ENCODE measurements at regions not wholly inside any gene's neighbourhood (a gene's known extent, or its start where the extent isn't known, plus 50 kb on each side); places are given as distances from the start of the nearest gene placed in this dataset.

- no peak overlapping the region for H3K27ac Mint-ChIP-seq
- no peaks in the 10 kb centered on the region for H3K4me1 Mint-ChIP-seq
- TF ChIP-seq JUNB (IDR thresholded peaks at IDR 0.05; ENCODE audit: unreplicated experiment) (no peak), ZNF114 (CRISPR knock-in tag; IDR thresholded peaks at IDR 0.05) (no peak), STAT1 (IDR thresholded peaks at IDR 0.05; ENCODE audit: unreplicated experiment) (no peak), ZNF331 (CRISPR knock-in tag; IDR thresholded peaks at IDR 0.05; ENCODE audit: low read depth) (no peak), EZH2 (IDR thresholded peaks at IDR 0.05; ENCODE audit: low read depth, unreplicated experiment) (no peak), CREB1 (CRISPR knock-in tag; IDR thresholded peaks at IDR 0.05; ENCODE audit: low read depth) (no peak), ETS1 (IDR thresholded peaks at IDR 0.05) (no peak), REST (IDR thresholded peaks at IDR 0.05; ENCODE audit: unreplicated experiment) (no peak), NANOG (IDR thresholded peaks at IDR 0.05; ENCODE audit: borderline replicate concordance) (no peak), EZH2phosphoT487 (IDR thresholded peaks at IDR 0.05; ENCODE audit: unreplicated experiment) (no peak), CTCF (conservative IDR thresholded peaks at IDR 0.05; ENCODE audit: low read depth in 2 of 2) (no peak), ZNF462 (CRISPR knock-in tag; IDR thresholded peaks at IDR 0.05) (no peak), POLR2AphosphoS5 (IDR thresholded peaks at IDR 0.05; ENCODE audit: low read depth) (no peak)
- Histone ChIP-seq H3K4me2 (no peak overlapping the region), H3K27me3 (ENCODE audit: insufficient read depth) (no peaks in the 10 kb centered on the region), H3K9me2 (ENCODE audit: insufficient read depth) (0 out of 2 replicates have a peak, but pooled peaks cover 18% of the 10 kb centered on the region), H3K27ac (ENCODE audit: low read depth) (no peak overlapping the region), H3F3A (replicated peaks; ENCODE audit: low read depth) (no peaks in the 10 kb centered on the region), H3K79me2 (replicated peaks; ENCODE audit: insufficient read depth) (no peaks in the 10 kb centered on the region), H3K4me3 (no peak overlapping the region), H2AFZ (no peak overlapping the region), H4K20me1 (replicated peaks; ENCODE audit: insufficient read depth) (no peaks in the 10 kb centered on the region), H3K4me1 (ENCODE audit: insufficient read depth) (no peaks in the 10 kb centered on the region), H3K36me3 (ENCODE audit: insufficient read depth) (peaks cover 4% of the 10 kb centered on the region; the same call in 1 of the 2 replicates)
- H3K4me3 Mint-ChIP-seq, result no peak overlapping the region
- H3K36me3 Mint-ChIP-seq (ENCODE audit: low read depth), result peaks cover 23% of the 10 kb centered on the region
- DNase-seq (ENCODE audit: low spot score) (no peak), ATAC-seq (no peak)
- H3K27me3 Mint-ChIP-seq (ENCODE audit: insufficient read depth, low read depth, poor library complexity), result no peaks in the 10 kb centered on the region
- H3K9me3 Mint-ChIP-seq, result peaks cover 24% of the 10 kb centered on the region
These were observed 345.2 kb upstream of the RND3 start for GRCh38 chr2:150832686-150833085.

Measured in GM23338 (cell line).